B cell (primary cell): ENCODE measurements at regions not wholly inside any gene's neighbourhood (a gene's known extent, or its start where the extent isn't known, plus 50 kb on each side); places are given as distances from the start of the nearest gene placed in this dataset.

Experiments used
- ATAC-seq: fragments of 200-7000 bp; cut with Tn5 transposase; one replicate; pipeline ENCODE4 v1.10.0; 2021; ENCODE audit warnings: low read depth, mild to moderate bottlenecking, moderate number of reproducible peaks, moderate library complexity
- CTCF ChIA-PET: fragments of 350-600 bp; sonication (Branson Sonifier 250); formaldehyde crosslinking; loops from one replicate; lab custom pipeline; 2021; ENCODE audit warnings: antibody characterized with exemption, inconsistent platforms; lab: Charles Lee
- POLR2A ChIA-PET: fragments of 350-600 bp; sonication (Branson Sonifier 250); formaldehyde crosslinking; loops from one replicate; lab custom pipeline; 2021; ENCODE audit warnings: antibody characterized with exemption; lab: Charles Lee
- DNase-seq: peaks from one replicate; pipeline ENCODE4 v3.0.0; 2013
- H2AFZ ChIP-seq: 2 replicates; pipeline ENCODE4 v1.6.1; 2012; ENCODE audit warnings: mild to moderate bottlenecking, low read depth, low read length; ENCODE audit not compliant: insufficient read depth, poor library complexity, severe bottlenecking
- H3K27ac ChIP-seq, 2 donors: 1 replicate in 1 of 2; 2 replicates in 1 of 2; pipeline ENCODE4 v1.5.1; 2012 to 2013; ENCODE audit warnings: low read length in 2 of 2, mild to moderate bottlenecking in 2 of 2, moderate library complexity in 1 of 2
- H3K27me3 ChIP-seq, 4 experiments: fragments of 200-600 bp in 1 of 4; sonication (generic) in 1 of 4; replicated peaks in 1 of 4; 1 replicate in 2 of 4; 2 replicates in 2 of 4; pipeline versions ENCODE4 v1.6.1 to v1.7.0; 2013 to 2016; ENCODE audit warnings: low read length in 3 of 4, mild to moderate bottlenecking in 2 of 4, mixed read lengths in 1 of 4, moderate library complexity in 1 of 4; ENCODE audit not compliant: insufficient read depth in 4 of 4, control insufficient read depth in 3 of 4; ENCODE audit errors: control extremely low read depth in 1 of 4
- H3K36me3 ChIP-seq, 2 experiments: replicated peaks in 1 of 2; 1 replicate in 1 of 2; 2 replicates in 1 of 2; pipeline versions ENCODE4 v1.6.1 to v1.7.1; 2013; ENCODE audit warnings: low read length in 1 of 2; ENCODE audit not compliant: insufficient read depth in 2 of 2, control insufficient read depth in 1 of 2; ENCODE audit errors: control extremely low read depth in 1 of 2, extremely low read depth in 1 of 2
- H3K4me1 ChIP-seq, 2 donors: fragments of 200-600 bp in 1 of 2; sonication (generic) in 1 of 2; 1 replicate in 1 of 2; 2 replicates in 1 of 2; pipeline versions ENCODE4 v1.5.1 to v1.6.1; 2013 to 2017; ENCODE audit warnings: low read length in 2 of 2; ENCODE audit not compliant: control insufficient read depth in 2 of 2, insufficient read depth in 2 of 2
- H3K4me2 ChIP-seq: replicated peaks from 2 replicates; pipeline ENCODE3; 2012; ENCODE audit warnings: mild to moderate bottlenecking, low read depth, low read length; ENCODE audit not compliant: poor library complexity, severe bottlenecking
- H3K4me3 ChIP-seq, 5 experiments: fragments of 200-600 bp in 1 of 5; sonication (generic) in 1 of 5; 1 replicate in 3 of 5; 2 replicates in 2 of 5; pipeline versions ENCODE4 v1.5.1 to v1.7.0; 2011 to 2016; ENCODE audit warnings: low read length in 4 of 5, mild to moderate bottlenecking in 4 of 5, low read depth in 2 of 5, control low read depth in 1 of 5, moderate library complexity in 1 of 5; ENCODE audit not compliant: insufficient read depth in 1 of 5; ENCODE audit errors: control extremely low read depth in 1 of 5, extremely low read depth in 1 of 5
- H3K79me2 ChIP-seq: fragments of 200-600 bp; sonication (generic); one replicate; pipeline ENCODE4 v1.6.0; 2016; ENCODE audit warnings: low read length; ENCODE audit not compliant: control insufficient read depth, insufficient read depth
- H3K9ac ChIP-seq: fragments of 200-600 bp; sonication (generic); 2 replicates; pipeline ENCODE4 v1.6.1; 2017; ENCODE audit warnings: mild to moderate bottlenecking, low read length, moderate library complexity
- H3K9me3 ChIP-seq, 3 donors: one replicate each; pipeline versions ENCODE4 v1.6.1 to v1.7.1; 2013; ENCODE audit warnings: low read length in 2 of 3; ENCODE audit not compliant: control insufficient read depth in 2 of 3, insufficient read depth in 1 of 3; ENCODE audit errors: control extremely low read depth in 1 of 3
- H4K20me1 ChIP-seq: 2 replicates; pipeline ENCODE4 v1.6.0; 2012; ENCODE audit warnings: mild to moderate bottlenecking, low read length; ENCODE audit not compliant: insufficient read depth, control insufficient read depth, poor library complexity, severe bottlenecking
- H3K27ac Mint-ChIP-seq: one replicate; pipeline ENCODE4 v1.8.0; 2021; ENCODE audit warnings: mixed read lengths
- H3K27me3 Mint-ChIP-seq: one replicate; pipeline ENCODE4 v1.8.0; 2021; ENCODE audit warnings: mixed read lengths
- H3K4me1 Mint-ChIP-seq: one replicate; pipeline ENCODE4 v1.8.0; 2021; ENCODE audit warnings: mixed read lengths
- H3K4me3 Mint-ChIP-seq: one replicate; pipeline ENCODE4 v1.8.0; 2021; ENCODE audit warnings: mixed read lengths
- H3K9me3 Mint-ChIP-seq: one replicate; pipeline ENCODE4 v1.8.0; 2022; ENCODE audit warnings: mixed read lengths; ENCODE audit not compliant: insufficient read depth
- EZH2 ChIP-seq: IDR thresholded peaks from 2 replicates; pipeline ENCODE4 v1.6.1; 2012; ENCODE audit warnings: borderline replicate concordance, low read depth, mild to moderate bottlenecking, moderate library complexity, low read length; ENCODE audit not compliant: insufficient read depth, poor library complexity, severe bottlenecking
- WGBS: methylation state at CpG from one replicate; pipeline ENCODE4 v1.1.5; 2013; ENCODE audit warnings: missing lambda C conversion rate; ENCODE audit not compliant: insufficient coverage; 5-methylcytosine and 5-hydroxymethylcytosine counted together
- intact Hi-C: fragments of 100-400 bp; cut with micrococcal nuclease; formaldehyde crosslinking; loops from one replicate; pipeline ENCODE4 v1.10.0; 2022
- TF ChIP-seq, protein P1 (sequence below): fragments of 200-600 bp; IDR thresholded peaks from one replicate; pipeline ENCODE4 v1.8.0; 2022; ENCODE audit warnings: antibody characterized with exemption, mild to moderate bottlenecking

DNA sequence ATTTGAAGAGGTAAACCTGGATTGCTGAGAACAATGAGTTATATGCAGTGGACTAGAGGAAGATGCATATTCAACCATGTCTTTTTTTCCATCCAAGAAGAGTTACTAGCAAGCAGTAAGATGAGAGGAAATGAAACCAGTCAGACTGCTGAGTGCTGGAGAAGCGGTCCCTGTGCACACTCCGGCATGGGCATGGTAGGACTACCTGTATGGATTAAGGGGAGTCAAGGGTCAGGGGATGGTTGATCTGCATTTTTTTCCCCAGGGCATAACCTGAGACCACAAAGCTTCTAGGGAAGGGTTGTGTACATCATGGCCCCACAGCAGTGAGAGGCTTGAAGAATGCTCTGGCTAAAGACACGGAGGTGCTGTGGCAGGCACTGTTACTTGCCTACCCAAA lies 76.6 kb upstream of the ZNF169 start:
- Histone ChIP-seq H3K4me2 (no peak overlapping the region), H3K9me3 (no peaks in the 10 kb centered on the region), H3K36me3 (peaks cover 0 to 13% of the 10 kb centered on the region in 2 experiments), H2AFZ (no peak overlapping the region), H3K27ac (peak overlapping the region in 1 of 2 donors; percentile 8), H4K20me1 (peaks cover 8% of the 10 kb centered on the region), H3K4me3 (no peak overlapping the region), H3K79me2 (peaks cover 3% of the 10 kb centered on the region), H3K9ac (no peak overlapping the region), H3K4me1 (peaks cover 7 to 13% of the 10 kb centered on the region in 2 donors), H3K27me3 (no peaks in the 10 kb centered on the region)
- no peak overlapping the region for H3K4me3 Mint-ChIP-seq
- TF ChIP-seq EZH2: no peak
- TF ChIP-seq, protein P1, sequence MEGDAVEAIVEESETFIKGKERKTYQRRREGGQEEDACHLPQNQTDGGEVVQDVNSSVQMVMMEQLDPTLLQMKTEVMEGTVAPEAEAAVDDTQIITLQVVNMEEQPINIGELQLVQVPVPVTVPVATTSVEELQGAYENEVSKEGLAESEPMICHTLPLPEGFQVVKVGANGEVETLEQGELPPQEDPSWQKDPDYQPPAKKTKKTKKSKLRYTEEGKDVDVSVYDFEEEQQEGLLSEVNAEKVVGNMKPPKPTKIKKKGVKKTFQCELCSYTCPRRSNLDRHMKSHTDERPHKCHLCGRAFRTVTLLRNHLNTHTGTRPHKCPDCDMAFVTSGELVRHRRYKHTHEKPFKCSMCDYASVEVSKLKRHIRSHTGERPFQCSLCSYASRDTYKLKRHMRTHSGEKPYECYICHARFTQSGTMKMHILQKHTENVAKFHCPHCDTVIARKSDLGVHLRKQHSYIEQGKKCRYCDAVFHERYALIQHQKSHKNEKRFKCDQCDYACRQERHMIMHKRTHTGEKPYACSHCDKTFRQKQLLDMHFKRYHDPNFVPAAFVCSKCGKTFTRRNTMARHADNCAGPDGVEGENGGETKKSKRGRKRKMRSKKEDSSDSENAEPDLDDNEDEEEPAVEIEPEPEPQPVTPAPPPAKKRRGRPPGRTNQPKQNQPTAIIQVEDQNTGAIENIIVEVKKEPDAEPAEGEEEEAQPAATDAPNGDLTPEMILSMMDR: no peak
- ATAC-seq (peak; percentile 51), DNase-seq (peak; percentile 30)
- H3K9me3 Mint-ChIP-seq: no peaks in the 10 kb centered on the region
- H3K27me3 Mint-ChIP-seq: no peaks in the 10 kb centered on the region
- peaks cover 40% of the 10 kb centered on the region for H3K4me1 Mint-ChIP-seq
- ChIA-PET POLR2A (no interaction called here), CTCF (no interaction called here)
- intact Hi-C loops: no loop called here
- H3K27ac Mint-ChIP-seq: peak overlapping the region; percentile 50
- WGBS: no CpG with 5 or more reads among the region's 3 CpGs

DNA sequence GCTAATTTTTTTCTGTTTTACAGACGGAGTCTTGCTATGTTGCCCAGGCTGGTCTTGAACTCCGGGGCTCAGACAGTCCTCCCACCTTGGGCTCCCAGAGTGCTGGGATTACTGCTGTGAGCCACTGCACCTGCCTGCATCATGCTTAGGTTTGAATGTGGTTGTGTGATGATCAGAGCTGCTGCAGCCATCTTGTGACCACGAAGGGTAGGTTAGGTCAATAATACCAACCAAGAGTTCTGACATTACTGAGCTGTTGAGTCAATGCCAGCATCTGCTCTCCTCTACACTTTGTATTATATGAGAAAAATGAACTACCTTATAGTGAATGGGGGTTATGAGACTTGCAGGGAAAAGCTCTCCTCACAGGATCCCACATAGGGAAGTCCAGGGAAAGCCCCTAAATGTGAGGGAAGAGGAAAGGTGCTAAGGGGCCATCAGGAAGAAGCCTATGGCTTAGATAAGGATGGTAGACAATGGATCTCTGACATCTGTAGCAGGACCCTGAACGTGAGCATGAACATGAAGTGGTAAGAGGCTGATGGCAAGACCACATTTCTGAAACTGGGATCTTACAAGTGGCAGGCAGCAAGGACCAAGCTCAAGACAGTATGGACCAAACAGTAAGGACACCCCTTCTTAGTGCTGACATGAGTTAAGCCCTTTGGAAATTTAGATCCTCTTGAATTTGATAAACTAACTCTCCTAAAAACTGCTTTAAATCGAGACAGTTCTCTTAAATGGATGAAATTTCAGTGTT lies 75.7 kb upstream of the ZNF169 start:
- POLR2A ChIA-PET: no interaction called here
- 87% methylated on average over 3 of the region's 5 CpGs for WGBS

More for the DNA sequence above, 75.7 kb upstream of the ZNF169 start:
- Histone ChIP-seq H3K4me1 (peaks cover 7 to 13% of the 10 kb centered on the region in 2 donors), H4K20me1 (peaks cover under 1% of the 10 kb centered on the region), H3K9me3 (peaks cover 0 to under 1% (median 0%) of the 10 kb centered on the region in 3 donors), H2AFZ (no peak overlapping the region), H3K4me3 (no peak overlapping the region), H3K36me3 (peaks cover 0 to 11% of the 10 kb centered on the region in 2 experiments), H3K27me3 (no peaks in the 10 kb centered on the region), H3K79me2 (peaks cover 3% of the 10 kb centered on the region), H3K9ac (no peak overlapping the region), H3K4me2 (no peak overlapping the region), H3K27ac (no peak overlapping the region)
- ATAC-seq (no peak), DNase-seq (no peak)
- Mint-ChIP-seq H3K27me3 (no peaks in the 10 kb centered on the region), H3K4me3 (no peak overlapping the region), H3K9me3 (no peaks in the 10 kb centered on the region), H3K27ac (peak overlapping the region; percentile 43), H3K4me1 (peaks cover 39% of the 10 kb centered on the region)
- intact Hi-C loops: no loop called here
- TF ChIP-seq EZH2: no peak
- TF ChIP-seq, protein P1: no peak
- CTCF ChIA-PET: interaction anchor here (0.9 to 2.8 kb wide), 2 partner anchors 30 to 118 kb away, joined by 3 to 6 read pairs; no protein-coding TSS in a partner anchor
